HAP-1 (cell line): ENCODE measurements at regions not wholly inside any gene's neighbourhood (a gene's known extent, or its start where the extent isn't known, plus 50 kb on each side); places are given as distances from the start of the nearest gene placed in this dataset.
"Not testable (repeated sequence)": the region's sequence is repeated elsewhere in the genome, so short reads cannot be mapped to it uniquely, and the experiment has no call there.

Source experiments
- DNase-seq, 2 experiments: peaks; one replicate each; pipeline ENCODE4 v3.0.0-alpha.2; 2016 to 2020; ENCODE audit warnings: low spot score in 2 of 2
- H3K27me3 ChIP-seq: fragments of 250-450 bp; sonication (Bioruptor Pico); 2 replicates; pipeline ENCODE4 v1.5.1; 2020; ENCODE audit warnings: low read depth, mild to moderate bottlenecking, moderate library complexity
- H3K36me3 ChIP-seq: fragments of 250-450 bp; sonication (Bioruptor Pico); replicated peaks from 2 replicates; pipeline ENCODE4 v1.5.1; 2020; ENCODE audit warnings: mild to moderate bottlenecking
- H3K4me1 ChIP-seq: fragments of 250-450 bp; sonication (Bioruptor Pico); 2 replicates; pipeline ENCODE4 v1.5.1; 2020; ENCODE audit warnings: mild to moderate bottlenecking
- H3K4me3 ChIP-seq: fragments of 250-450 bp; sonication (Bioruptor Pico); 2 replicates; pipeline ENCODE4 v1.5.1; 2020; ENCODE audit warnings: mild to moderate bottlenecking, moderate library complexity
- H3K9me3 ChIP-seq: fragments of 250-450 bp; sonication (Bioruptor Pico); 2 replicates; pipeline ENCODE4 v1.5.1; 2020; ENCODE audit warnings: mild to moderate bottlenecking, moderate library complexity
- in situ Hi-C: fragments of 300-500 bp; cut with MboI; formaldehyde crosslinking; loops from 3 replicates; pipeline ENCODE4 v1.14.3; 2020; ENCODE audit warnings: low sequenced_read_pairs, inconsistent platforms, mixed read lengths

GRCh38 chr18:66226782-66227181 is 377.1 kb downstream of the CDH19 start:
- no peaks in the 10 kb centered on the region for H3K36me3 ChIP-seq
- no peaks in the 10 kb centered on the region; the same call in 1 of the 2 replicates for H3K9me3 ChIP-seq
- no peaks in the 10 kb centered on the region for H3K27me3 ChIP-seq
- no peak for DNase-seq
- no peaks in the 10 kb centered on the region for H3K4me1 ChIP-seq
- in situ Hi-C loops, result no loop called here
- no peak overlapping the region for H3K4me3 ChIP-seq

GRCh38 chr18:66223317-66223716 is 380.6 kb downstream of the CDH19 start:
- DNase-seq, H3K9me3 ChIP-seq, H3K4me1 ChIP-seq, in situ Hi-C loops, H3K4me3 ChIP-seq, H3K36me3 ChIP-seq, H3K27me3 ChIP-seq: not testable (repeated sequence)

- H3K4me1 ChIP-seq, result no peaks in the 10 kb centered on the region
- H3K9me3 ChIP-seq, result no peaks in the 10 kb centered on the region
- no peaks in the 10 kb centered on the region for H3K27me3 ChIP-seq
- in situ Hi-C loops, result no loop called here
- no peak for DNase-seq
- H3K36me3 ChIP-seq, result no peaks in the 10 kb centered on the region
- H3K4me3 ChIP-seq, result no peak overlapping the region
These were observed 381.7 kb downstream of the CDH19 start for GRCh38 chr18:66222174-66222573.

DNA sequence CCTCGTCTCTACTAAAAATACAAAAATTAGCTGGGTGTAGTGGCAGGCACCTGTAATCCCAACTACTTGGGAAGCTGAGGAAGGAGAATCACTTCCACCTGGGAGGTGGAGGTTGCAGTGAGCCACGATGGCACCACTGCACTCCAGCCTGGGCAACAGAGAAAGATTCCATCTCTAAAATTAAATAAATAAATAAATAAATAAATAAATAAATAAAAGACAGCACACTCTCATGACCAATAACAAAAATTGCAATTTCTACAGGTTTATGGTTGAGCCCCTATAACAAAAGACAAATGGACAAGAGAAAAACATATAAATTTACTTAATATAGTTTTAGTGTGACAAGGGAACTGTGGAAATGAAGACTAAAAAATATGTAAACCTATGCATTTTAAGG is 384.1 kb downstream of the CDH19 start:
- Histone ChIP-seq H3K36me3 (no peaks in the 10 kb centered on the region), H3K9me3 (no peaks in the 10 kb centered on the region), H3K4me1 (no peaks in the 10 kb centered on the region), H3K27me3 (no peaks in the 10 kb centered on the region), H3K4me3 (no peak overlapping the region)
- in situ Hi-C loops, result no loop called here
- no peak for DNase-seq

DNA sequence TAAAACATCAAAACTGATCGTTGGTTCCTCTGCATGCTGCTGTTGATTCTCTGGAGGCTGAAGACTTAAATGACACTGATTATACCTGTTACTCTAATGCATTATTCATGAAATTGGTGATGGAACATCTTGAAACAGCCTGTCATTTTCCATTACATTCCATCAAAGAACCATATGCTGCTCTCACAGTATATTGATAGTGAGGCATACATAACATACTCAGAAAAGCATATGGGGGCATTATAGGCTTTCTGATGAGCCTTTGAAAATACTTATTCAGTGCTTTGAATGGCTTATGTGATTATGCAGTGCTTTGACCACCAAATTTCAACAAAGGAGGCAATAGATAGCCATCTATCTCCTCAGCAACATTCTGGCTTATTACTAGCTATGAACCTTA is 392.1 kb downstream of the CDH19 start:
- H3K4me3 ChIP-seq, result no peak overlapping the region
- in situ Hi-C loops, result no loop called here
- H3K4me1 ChIP-seq, result no peaks in the 10 kb centered on the region
- no peaks in the 10 kb centered on the region for H3K9me3 ChIP-seq
- no peaks in the 10 kb centered on the region for H3K36me3 ChIP-seq
- no peaks in the 10 kb centered on the region for H3K27me3 ChIP-seq
- no peak for DNase-seq

DNA sequence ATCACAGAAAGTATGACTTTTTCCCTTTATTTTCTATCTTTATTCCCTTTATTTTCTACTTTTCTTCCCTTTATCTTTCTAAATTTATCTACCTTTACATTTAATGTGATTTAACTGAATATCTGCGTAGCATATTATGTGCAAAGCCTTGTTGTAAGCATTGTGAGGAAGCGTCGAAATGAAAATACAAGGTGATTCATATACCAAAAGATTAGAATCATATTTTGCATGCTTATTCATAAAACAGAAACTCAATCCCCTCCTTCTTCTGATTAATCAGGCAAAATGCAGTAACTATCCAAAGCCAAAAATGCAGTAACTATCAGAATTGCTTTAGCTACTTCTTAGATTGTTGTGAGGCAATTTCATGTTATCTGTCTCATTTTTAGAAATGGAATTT is 393.0 kb downstream of the CDH19 start:
- no peak for DNase-seq
- Histone ChIP-seq H3K9me3 (no peaks in the 10 kb centered on the region), H3K4me1 (no peaks in the 10 kb centered on the region), H3K27me3 (no peaks in the 10 kb centered on the region), H3K36me3 (no peaks in the 10 kb centered on the region), H3K4me3 (no peak overlapping the region)
- in situ Hi-C loops, result no loop called here

- DNase-seq, result no peak
- no peaks in the 10 kb centered on the region for H3K4me1 ChIP-seq
- no peak overlapping the region for H3K4me3 ChIP-seq
- H3K9me3 ChIP-seq, result no peaks in the 10 kb centered on the region
- H3K36me3 ChIP-seq, result no peaks in the 10 kb centered on the region
- in situ Hi-C loops, result no loop called here
- H3K27me3 ChIP-seq, result no peaks in the 10 kb centered on the region
These were observed 394.2 kb downstream of the CDH19 start for GRCh38 chr18:66209656-66210055.

- no peak overlapping the region for H3K4me3 ChIP-seq
- H3K4me1 ChIP-seq, result no peaks in the 10 kb centered on the region
- DNase-seq, result no peak
- in situ Hi-C loops, result no loop called here
- no peaks in the 10 kb centered on the region for H3K9me3 ChIP-seq
- no peaks in the 10 kb centered on the region for H3K36me3 ChIP-seq
- no peaks in the 10 kb centered on the region for H3K27me3 ChIP-seq
These were observed 407.1 kb downstream of the CDH19 start for GRCh38 chr18:66196805-66197204.

DNA sequence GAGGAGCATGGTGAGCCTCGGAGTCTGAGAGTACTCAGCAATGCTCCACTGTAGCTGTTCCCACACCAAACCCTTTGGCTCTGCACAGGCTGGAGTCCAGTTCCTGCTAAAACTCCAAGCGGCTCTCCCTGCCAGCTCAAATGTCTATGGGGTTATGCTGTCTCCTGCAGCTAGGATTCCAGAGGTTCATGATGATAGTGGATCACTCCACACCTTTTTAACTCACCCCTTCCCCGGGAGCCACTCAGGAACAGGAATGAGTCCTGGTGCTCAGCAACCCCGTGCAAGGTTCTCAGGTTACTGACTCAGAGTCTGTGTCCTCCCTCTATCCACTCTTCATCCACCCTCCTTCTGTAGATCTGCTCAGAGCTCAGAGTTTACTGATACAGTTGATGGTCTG is 410.0 kb downstream of the CDH19 start:
- Histone ChIP-seq H3K27me3 (no peaks in the 10 kb centered on the region), H3K4me3 (no peak overlapping the region), H3K9me3 (no peaks in the 10 kb centered on the region), H3K4me1 (peaks cover 9% of the 10 kb centered on the region), H3K36me3 (no peaks in the 10 kb centered on the region)
- in situ Hi-C loops, result no loop called here
- DNase-seq, result no peak

DNA sequence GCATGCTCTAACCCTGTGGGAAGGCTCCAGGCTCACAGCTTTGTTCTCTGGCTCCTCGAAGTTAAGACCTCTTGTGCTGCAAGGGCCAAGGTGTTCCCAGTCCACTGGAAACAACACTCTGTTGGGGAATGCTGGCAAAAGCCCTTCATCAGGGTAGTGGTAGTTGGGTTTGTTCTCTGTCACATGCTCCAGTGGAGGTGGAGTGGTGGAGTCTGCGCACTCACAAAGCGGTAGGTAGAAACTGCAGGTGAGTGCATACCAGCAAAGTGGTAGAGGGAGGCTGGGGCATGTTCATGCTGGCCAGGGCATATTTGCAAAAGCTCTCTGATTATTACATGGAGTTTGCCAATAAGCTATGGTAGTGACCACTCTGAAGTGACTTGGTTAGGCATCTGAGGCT is 410.5 kb downstream of the CDH19 start:
- no peaks in the 10 kb centered on the region for H3K27me3 ChIP-seq
- peaks cover 11% of the 10 kb centered on the region for H3K4me1 ChIP-seq
- H3K9me3 ChIP-seq, result no peaks in the 10 kb centered on the region
- in situ Hi-C loops, result no loop called here
- no peaks in the 10 kb centered on the region for H3K36me3 ChIP-seq
- no peak overlapping the region for H3K4me3 ChIP-seq
- no peak for DNase-seq

GRCh38 chr18:66168685-66169235 is 417.9 kb downstream of the CDH7 start:
- Histone ChIP-seq H3K9me3 (no peaks in the 10 kb centered on the region), H3K36me3 (no peaks in the 10 kb centered on the region), H3K4me1 (no peaks in the 10 kb centered on the region), H3K4me3 (no peak overlapping the region), H3K27me3 (no peaks in the 10 kb centered on the region)
- DNase-seq, result no peak
- in situ Hi-C loops, result no loop called here

DNA sequence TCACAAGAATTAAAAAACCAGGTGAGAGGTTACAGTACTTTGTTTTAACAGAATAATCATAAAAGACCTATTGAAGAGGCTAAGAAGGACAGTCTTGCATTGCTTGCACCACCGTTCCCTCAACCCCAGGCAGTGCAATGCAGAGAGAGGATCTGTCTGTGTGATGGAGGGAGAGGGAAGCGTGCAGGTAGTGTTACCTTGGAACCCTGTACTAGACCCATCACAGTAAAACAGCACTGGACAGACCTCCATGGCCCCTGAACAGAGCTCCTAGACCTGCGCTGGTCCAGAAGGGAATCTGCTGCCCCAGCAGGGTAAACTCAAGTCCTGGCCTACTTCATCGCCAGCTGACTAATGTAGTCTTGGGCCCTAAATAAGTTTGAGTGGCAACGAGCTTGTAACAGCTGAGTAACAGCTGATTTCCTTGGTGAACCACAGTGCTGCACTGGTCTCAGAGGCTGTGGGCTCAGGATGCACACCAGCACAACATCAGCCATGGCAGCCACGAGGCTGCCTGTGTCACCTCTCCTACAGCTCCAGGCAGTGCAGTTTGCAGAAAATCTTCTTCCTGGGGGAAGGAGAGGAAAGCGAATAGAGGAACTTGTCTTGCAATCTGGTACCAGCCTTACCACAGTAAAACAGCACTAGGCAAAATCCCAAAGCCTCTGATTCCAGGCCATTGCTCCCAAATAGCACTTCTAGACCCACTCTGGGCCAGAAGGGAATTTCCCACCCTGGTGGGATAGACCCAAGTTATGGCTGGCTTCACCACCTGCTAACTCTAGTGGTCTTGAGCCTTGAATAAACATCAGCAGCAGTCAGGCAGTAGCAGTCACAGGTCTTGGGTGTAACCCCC is 417.2 kb downstream of the CDH7 start:
- Histone ChIP-seq H3K27me3 (no peaks in the 10 kb centered on the region), H3K9me3 (no peaks in the 10 kb centered on the region), H3K4me3 (no peak overlapping the region), H3K4me1 (no peaks in the 10 kb centered on the region), H3K36me3 (no peaks in the 10 kb centered on the region)
- DNase-seq, result no peak
- in situ Hi-C loops, result no loop called here

- in situ Hi-C loops, result no loop called here
- DNase-seq, result no peak
- Histone ChIP-seq H3K9me3 (no peaks in the 10 kb centered on the region), H3K4me3 (no peak overlapping the region), H3K4me1 (no peaks in the 10 kb centered on the region), H3K27me3 (no peaks in the 10 kb centered on the region), H3K36me3 (no peaks in the 10 kb centered on the region)
These were observed 409.2 kb downstream of the CDH7 start for GRCh38 chr18:66160007-66160406.

- no peak for DNase-seq
- Histone ChIP-seq H3K9me3 (no peaks in the 10 kb centered on the region), H3K4me3 (no peak overlapping the region), H3K27me3 (no peaks in the 10 kb centered on the region), H3K4me1 (no peaks in the 10 kb centered on the region), H3K36me3 (no peaks in the 10 kb centered on the region)
- in situ Hi-C loops, result no loop called here
These were observed 408.6 kb downstream of the CDH7 start for GRCh38 chr18:66159451-66159850.
